SHP77 (cell line): ENCODE measurements at regions not wholly inside any gene's neighbourhood (a gene's known extent, or its start where the extent isn't known, plus 50 kb on each side); places are given as distances from the start of the nearest gene placed in this dataset.
"Not testable (repeated sequence)": the region's sequence is repeated elsewhere in the genome, so short reads cannot be mapped to it uniquely, and the experiment has no call there.

Source experiments
- DNase-seq, 2 experiments: peaks; one replicate each; lab custom pipeline; 2025; lab: John Stamatoyannopoulos, UW

- DNase-seq = no peak
These were observed 468.2 kb downstream of the MMUT start for GRCh38 chr6:48994811-48995210.

- no peak for DNase-seq
These were observed 472.3 kb downstream of the MMUT start for GRCh38 chr6:48990739-48991138.

DNA sequence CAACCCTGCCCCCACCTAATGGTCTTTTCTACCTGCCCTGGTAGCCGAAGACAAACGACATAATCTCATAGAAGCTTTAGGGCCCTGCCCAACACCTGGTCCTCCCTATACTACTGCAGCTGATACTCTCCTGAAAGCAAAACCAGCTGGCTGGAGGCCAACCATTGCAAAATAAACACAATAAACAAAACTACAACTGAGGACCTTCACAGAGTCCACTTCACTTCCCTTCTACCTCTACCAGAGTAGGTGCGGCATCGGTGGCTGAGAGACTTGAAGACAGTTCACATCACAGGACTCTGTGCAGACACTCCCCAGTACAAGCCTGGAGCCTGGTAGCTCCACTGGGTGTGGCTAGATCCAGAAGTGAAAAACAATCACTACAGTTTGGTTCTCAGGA lies 476.2 kb downstream of the MMUT start:
- DNase-seq = no peak

GRCh38 chr6:48986105-48986504 lies 476.9 kb downstream of the MMUT start:
- no peak for DNase-seq

- no peak for DNase-seq
These were observed 478.0 kb downstream of the MMUT start for GRCh38 chr6:48985025-48985424.

DNA sequence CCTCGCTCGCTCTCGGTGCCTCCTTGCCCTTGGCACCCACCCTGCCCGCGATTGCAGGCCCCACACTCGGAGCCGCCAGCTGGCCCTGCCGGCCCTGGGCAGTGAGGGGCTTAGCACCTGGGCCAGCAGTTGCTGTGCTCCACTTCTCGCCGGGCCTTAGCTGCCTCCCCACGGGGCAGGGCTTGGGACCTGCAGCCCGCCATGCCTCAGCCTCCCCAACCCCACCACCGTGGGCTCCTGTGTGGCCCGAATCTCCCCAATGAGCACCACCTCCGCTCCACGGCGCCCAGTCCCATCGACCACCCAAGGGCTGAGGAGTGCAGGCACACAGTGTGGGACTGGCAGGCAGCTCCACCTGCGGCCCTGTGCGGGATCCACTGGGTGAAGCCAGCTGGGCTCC lies 479.1 kb downstream of the MMUT start:
- DNase-seq = not testable (repeated sequence)

- DNase-seq = no peak
These were observed 479.7 kb downstream of the MMUT start for GRCh38 chr6:48983377-48983776.

DNA sequence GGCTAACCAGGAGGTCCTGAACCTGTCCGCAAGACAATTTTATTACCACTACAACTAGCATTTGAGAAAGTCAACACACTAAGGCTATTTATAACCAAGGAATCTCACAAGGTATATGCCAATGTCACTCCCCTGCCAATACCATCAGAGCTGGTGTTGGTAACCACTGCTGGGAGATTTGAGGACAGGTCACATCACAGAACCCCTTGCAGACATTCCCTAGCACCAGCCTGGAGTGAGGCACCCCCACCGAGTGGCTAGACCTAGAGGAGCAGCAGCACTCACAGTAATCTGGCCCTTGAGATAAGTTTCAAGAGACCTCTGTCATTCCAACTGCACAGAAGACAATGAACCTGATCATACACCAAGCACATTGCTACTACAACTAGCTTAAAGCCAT lies 483.2 kb downstream of the MMUT start:
- no peak for DNase-seq

DNA sequence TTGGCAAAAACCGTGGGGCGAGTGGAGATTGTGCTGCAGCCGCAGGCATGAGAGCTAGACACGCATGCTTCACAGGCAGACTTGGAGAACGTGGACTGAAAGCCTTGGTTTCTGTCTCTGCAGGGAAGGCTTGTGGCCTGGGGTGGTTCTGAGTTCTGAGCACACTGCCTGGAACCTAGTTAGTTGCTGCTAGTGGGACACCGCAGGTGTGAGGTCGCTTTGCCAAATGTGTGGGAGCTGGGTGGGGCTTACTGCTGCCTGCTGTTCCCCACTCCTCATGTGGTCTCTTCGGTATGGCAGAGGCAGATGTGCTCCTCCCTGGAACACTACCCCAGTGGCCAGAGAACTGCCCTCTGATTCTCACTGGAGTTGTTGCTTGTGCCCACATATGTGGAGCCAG lies 484.0 kb downstream of the MMUT start:
- no peak for DNase-seq

DNA sequence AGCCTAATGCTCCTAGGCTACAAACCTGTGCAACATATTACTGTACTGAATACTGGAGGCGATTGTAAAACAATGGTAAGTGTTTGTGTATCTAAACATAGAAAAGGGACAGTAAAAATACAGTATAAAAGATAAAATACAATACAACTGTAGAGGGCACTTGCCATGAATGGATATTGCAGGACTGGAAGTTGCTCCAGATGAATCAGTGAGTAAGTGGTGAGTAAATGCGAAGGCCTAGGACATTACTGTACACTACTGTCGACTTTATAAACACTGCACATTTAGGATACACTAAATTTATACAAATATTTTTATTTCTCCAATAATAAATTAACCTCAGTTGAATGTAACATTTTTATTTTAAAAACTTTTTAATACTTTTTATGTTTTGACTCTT lies 485.0 kb downstream of the MMUT start:
- DNase-seq = no peak

GRCh38 chr6:48977573-48977972 lies 485.5 kb downstream of the MMUT start:
- no peak for DNase-seq

DNA sequence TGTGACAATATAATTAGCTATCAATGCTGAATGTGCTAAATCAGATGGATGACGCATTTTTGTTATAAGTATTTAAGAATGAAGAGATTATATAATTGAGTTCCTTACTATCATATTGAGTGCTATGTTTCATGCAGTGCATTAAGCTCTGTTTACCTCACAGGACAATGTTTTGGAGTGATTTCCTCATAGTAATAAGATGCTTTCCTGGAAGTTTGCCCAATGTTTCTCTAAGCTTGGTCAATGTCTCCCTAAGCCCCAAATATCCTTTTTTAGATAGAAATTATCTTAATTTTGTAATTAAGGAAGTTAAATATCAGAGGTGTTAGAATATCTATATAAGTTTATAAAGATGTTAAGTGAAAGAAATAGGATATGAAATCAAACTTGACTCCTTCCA lies 489.6 kb downstream of the MMUT start:
- DNase-seq = no peak

- no peak for DNase-seq
These were observed 501.2 kb downstream of the MMUT start for GRCh38 chr6:48961781-48962415.

GRCh38 chr6:48959251-48960060 lies 503.6 kb downstream of the MMUT start:
- DNase-seq = no peak

- no peak for DNase-seq
These were observed 505.3 kb downstream of the MMUT start for GRCh38 chr6:48957781-48958180.

GRCh38 chr6:48951917-48952316 lies 511.1 kb downstream of the MMUT start:
- no peak for DNase-seq

- DNase-seq = not testable (repeated sequence)
These were observed 518.8 kb downstream of the MMUT start for GRCh38 chr6:48944276-48944675.

GRCh38 chr6:48933136-48933535 lies 529.9 kb downstream of the MMUT start:
- no peak for DNase-seq

GRCh38 chr6:48928937-48929336 lies 534.1 kb downstream of the MMUT start:
- no peak for DNase-seq

DNA sequence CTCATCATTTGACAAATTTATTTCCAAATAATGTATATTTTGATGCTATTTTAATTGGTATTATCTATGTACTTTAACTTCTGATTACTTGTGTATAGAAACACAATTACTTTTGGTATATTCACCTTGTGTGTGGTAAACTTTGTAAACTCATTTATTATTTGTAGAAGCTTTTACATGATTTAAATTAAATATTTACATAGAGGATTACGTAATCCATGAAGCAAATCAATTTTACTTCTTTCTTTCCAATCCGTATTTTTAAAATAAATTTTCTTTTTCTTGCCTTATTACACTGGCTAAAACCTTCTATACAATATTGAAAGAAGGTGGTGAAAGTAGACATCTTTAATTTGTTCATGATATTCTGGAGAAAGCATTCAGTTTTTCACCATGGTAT lies 540.2 kb downstream of the MMUT start:
- no peak for DNase-seq

DNA sequence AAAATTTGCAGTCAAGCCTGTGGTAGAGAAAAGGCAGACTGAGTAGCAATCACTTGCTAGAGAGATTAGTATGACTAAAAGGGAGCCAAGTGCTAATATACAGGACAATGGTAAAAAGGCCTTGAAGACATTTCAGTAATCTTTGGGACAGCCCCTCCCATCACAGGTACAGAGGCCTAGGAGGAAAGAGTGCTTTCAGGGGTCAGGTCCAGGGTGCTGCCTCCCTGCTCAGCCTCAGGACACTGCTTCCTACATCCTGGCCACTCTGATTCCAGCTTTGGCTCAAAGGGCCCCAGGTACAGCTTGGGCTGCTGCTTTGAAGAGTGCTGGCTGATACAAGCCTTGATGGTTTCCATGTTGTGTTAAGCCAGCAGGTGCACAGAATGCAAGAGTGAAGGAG lies 543.5 kb downstream of the MMUT start:
- peak in 1 of 2 experiments; percentile 21 for DNase-seq

DNA sequence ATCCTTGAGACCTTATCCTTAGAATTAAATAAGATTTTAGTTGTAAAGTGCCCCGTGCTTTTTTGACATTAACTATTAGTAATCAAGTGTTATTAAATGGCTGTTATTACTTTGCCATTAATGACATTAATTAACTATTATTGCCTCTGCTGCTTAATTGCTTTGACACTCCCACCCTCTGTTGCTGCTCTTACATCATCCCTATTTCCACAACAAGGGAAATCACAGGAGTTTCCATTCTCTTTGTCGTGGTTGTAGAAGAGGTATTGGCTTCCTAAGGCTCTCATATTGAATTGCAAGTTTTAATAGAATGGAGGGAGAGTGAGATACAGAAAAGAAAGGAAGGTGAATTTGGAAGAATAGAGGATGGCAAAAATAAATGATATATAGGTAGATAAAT lies 545.8 kb downstream of the MMUT start:
- no peak for DNase-seq

DNA sequence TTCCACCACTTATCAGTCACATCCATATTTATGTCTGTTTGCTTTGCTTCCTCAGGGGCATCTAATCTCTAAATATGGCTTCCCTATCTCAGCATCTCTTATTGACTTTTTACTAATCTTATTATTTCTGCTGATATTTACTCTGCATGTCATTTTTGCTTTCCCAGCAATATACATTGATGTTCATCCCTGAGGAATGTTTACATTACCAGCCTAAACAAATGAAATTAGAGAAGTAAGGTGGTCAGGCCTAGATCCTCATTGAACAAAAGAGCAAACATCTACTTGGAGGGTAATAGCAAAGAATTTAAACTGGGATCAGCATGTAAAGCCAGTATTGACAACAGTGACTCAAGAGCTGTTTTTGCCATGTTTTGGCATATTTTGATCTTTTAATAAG lies 546.4 kb downstream of the MMUT start:
- peak in 1 of 2 experiments; percentile 30 for DNase-seq

- no peak for DNase-seq
These were observed 547.5 kb downstream of the MMUT start for GRCh38 chr6:48915591-48915990.
